ENCODE measurements at regions not wholly inside any gene's neighbourhood (a gene's known extent, or its start where the extent isn't known, plus 50 kb on each side); places are given as distances from the start of the nearest gene placed in this dataset.

- Histone ChIP-seq H3K4me3 (replicated peaks in 1 of 2; ENCODE audit: low read depth in 1 of 2, low read length in 2 of 2) (no peak overlapping the region), H3K36me3 (ENCODE audit: control insufficient read depth in 1 of 2, insufficient read depth in 2 of 2, low read length in 2 of 2) (no peaks in the 10 kb centered on the region), H2AFZ (ENCODE audit: low read depth, low read length, poor library complexity, severe bottlenecking) (no peak overlapping the region), H3K79me2 (ENCODE audit: insufficient read depth, low read length) (no peaks in the 10 kb centered on the region), H3K4me2 (ENCODE audit: low read length) (no peak overlapping the region), H3K9me2 (ENCODE audit: insufficient read depth) (no peaks in the 10 kb centered on the region), H3K9me3 (ENCODE audit: control insufficient read depth in 1 of 2, insufficient read depth in 1 of 2, low read depth in 1 of 2, low read length in 2 of 2) (peaks cover 5 to 8% of the 10 kb centered on the region in 2 experiments; a peak in 2 of 4 replicates), H3K4me1 (ENCODE audit: control insufficient read depth in 1 of 2, insufficient read depth in 2 of 2, low read length in 2 of 2) (no peaks in the 10 kb centered on the region), H3K27ac (ENCODE audit: low read depth, low read length) (no peak overlapping the region), H3K27me3 (ENCODE audit: insufficient read depth, low read length) (no peaks in the 10 kb centered on the region), H3K9ac (ENCODE audit: low read length) (no peak overlapping the region), H4K20me1 (ENCODE audit: insufficient read depth) (no peaks in the 10 kb centered on the region)
- intact Hi-C loops (cut with micrococcal nuclease), result no loop called here
- no peak for ATAC-seq
- no TSS peak for BruUV-seq (replicated peaks)
- no peak for TF ChIP-seq FOSL1 (IDR thresholded peaks at IDR 0.05; ENCODE audit: low read depth)
- no peak for TF ChIP-seq CEBPB (IDR thresholded peaks at IDR 0.05; ENCODE audit: low read depth)
- no peak for TF ChIP-seq POLR2AphosphoS5 (IDR thresholded peaks at IDR 0.05; ENCODE audit: low read depth, low read length)
- no peak for TF ChIP-seq CBX3 (IDR thresholded peaks at IDR 0.05; ENCODE audit: low read depth)
- TF ChIP-seq, protein P1, sequence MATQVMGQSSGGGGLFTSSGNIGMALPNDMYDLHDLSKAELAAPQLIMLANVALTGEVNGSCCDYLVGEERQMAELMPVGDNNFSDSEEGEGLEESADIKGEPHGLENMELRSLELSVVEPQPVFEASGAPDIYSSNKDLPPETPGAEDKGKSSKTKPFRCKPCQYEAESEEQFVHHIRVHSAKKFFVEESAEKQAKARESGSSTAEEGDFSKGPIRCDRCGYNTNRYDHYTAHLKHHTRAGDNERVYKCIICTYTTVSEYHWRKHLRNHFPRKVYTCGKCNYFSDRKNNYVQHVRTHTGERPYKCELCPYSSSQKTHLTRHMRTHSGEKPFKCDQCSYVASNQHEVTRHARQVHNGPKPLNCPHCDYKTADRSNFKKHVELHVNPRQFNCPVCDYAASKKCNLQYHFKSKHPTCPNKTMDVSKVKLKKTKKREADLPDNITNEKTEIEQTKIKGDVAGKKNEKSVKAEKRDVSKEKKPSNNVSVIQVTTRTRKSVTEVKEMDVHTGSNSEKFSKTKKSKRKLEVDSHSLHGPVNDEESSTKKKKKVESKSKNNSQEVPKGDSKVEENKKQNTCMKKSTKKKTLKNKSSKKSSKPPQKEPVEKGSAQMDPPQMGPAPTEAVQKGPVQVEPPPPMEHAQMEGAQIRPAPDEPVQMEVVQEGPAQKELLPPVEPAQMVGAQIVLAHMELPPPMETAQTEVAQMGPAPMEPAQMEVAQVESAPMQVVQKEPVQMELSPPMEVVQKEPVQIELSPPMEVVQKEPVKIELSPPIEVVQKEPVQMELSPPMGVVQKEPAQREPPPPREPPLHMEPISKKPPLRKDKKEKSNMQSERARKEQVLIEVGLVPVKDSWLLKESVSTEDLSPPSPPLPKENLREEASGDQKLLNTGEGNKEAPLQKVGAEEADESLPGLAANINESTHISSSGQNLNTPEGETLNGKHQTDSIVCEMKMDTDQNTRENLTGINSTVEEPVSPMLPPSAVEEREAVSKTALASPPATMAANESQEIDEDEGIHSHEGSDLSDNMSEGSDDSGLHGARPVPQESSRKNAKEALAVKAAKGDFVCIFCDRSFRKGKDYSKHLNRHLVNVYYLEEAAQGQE (IDR thresholded peaks at IDR 0.05; ENCODE audit: low read depth), result no peak
- no peak for TF ChIP-seq EGR1 (IDR thresholded peaks at IDR 0.05; ENCODE audit: low read depth)
- no peak for TF ChIP-seq ZFX (IDR thresholded peaks at IDR 0.05)
- TF ChIP-seq ELF1 (IDR thresholded peaks at IDR 0.05; ENCODE audit: borderline replicate concordance, low read depth), result no peak
- TF ChIP-seq, protein P2, sequence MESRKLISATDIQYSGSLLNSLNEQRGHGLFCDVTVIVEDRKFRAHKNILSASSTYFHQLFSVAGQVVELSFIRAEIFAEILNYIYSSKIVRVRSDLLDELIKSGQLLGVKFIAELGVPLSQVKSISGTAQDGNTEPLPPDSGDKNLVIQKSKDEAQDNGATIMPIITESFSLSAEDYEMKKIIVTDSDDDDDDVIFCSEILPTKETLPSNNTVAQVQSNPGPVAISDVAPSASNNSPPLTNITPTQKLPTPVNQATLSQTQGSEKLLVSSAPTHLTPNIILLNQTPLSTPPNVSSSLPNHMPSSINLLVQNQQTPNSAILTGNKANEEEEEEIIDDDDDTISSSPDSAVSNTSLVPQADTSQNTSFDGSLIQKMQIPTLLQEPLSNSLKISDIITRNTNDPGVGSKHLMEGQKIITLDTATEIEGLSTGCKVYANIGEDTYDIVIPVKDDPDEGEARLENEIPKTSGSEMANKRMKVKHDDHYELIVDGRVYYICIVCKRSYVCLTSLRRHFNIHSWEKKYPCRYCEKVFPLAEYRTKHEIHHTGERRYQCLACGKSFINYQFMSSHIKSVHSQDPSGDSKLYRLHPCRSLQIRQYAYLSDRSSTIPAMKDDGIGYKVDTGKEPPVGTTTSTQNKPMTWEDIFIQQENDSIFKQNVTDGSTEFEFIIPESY (IDR thresholded peaks at IDR 0.05; ENCODE audit: extremely low read depth, insufficient replicate concordance, low read length), result no peak
- no peak for TF ChIP-seq EZH2 (IDR thresholded peaks at IDR 0.05)
- TF ChIP-seq SIN3A (IDR thresholded peaks at IDR 0.05; ENCODE audit: low read depth), result no peak
- no peak for TF ChIP-seq SRF (IDR thresholded peaks at IDR 0.05; ENCODE audit: low read depth)
- no peak for TF ChIP-seq RAD21 (IDR thresholded peaks at IDR 0.05; ENCODE audit: low read depth)
- TF ChIP-seq ZNF274 (IDR thresholded peaks at IDR 0.05; ENCODE audit: low read depth, low read length), result no peak
- TF ChIP-seq JUND (IDR thresholded peaks at IDR 0.05), result no peak
- TF ChIP-seq SP1 (IDR thresholded peaks at IDR 0.05; ENCODE audit: low read depth), result no peak
- TF ChIP-seq, protein P3, sequence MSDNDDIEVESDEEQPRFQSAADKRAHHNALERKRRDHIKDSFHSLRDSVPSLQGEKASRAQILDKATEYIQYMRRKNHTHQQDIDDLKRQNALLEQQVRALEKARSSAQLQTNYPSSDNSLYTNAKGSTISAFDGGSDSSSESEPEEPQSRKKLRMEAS (IDR thresholded peaks at IDR 0.05), result no peak
- CTCF ChIA-PET, result no interaction called here
- POLR2A ChIA-PET, result no interaction called here
- RAD21 ChIA-PET (ENCODE audit: low non-redundant PET in 1 of 2, low total read pairs in 2 of 2, uncharacterized antibody in 2 of 2, unreplicated experiment in 2 of 2), result no interaction called here
- DNase-seq (ENCODE audit: low read depth, low spot score), result no peak
Observed at GRCh38 chr18:66769375-66769774, 165.5 kb upstream of the CDH19 start.

All from HCT116 (cell line).